ENCODE measurements at regions not wholly inside any gene's neighbourhood (a gene's known extent, or its start where the extent isn't known, plus 50 kb on each side); places are given as distances from the start of the nearest gene placed in this dataset.

- peak overlapping the region in 1 of 2 donors; percentile 28 for H3K27ac ChIP-seq
- intact Hi-C loops (cut with DNase I; ENCODE audit: low total_unique reads), result no loop called here
Observed at GRCh38 chr2:19035238-19035637, 323.2 kb downstream of the OSR1 start.

GRCh38 chr2:19033240-19033639, 325.2 kb downstream of the OSR1 start:
- peak; percentile 25 to 75 for DNase-seq
- Histone ChIP-seq H3K36me3 (no peaks in the 10 kb centered on the region), H3K27me3 (no peaks in the 10 kb centered on the region), H3K4me3 (no peak overlapping the region), H3K4me1 (peaks cover 0 to 15% (median 4%) of the 10 kb centered on the region in 4 donors), H3K9me3 (no peaks in the 10 kb centered on the region), H3K27ac (peak overlapping the region; percentile 41 to 42)
- TF ChIP-seq, protein P1, sequence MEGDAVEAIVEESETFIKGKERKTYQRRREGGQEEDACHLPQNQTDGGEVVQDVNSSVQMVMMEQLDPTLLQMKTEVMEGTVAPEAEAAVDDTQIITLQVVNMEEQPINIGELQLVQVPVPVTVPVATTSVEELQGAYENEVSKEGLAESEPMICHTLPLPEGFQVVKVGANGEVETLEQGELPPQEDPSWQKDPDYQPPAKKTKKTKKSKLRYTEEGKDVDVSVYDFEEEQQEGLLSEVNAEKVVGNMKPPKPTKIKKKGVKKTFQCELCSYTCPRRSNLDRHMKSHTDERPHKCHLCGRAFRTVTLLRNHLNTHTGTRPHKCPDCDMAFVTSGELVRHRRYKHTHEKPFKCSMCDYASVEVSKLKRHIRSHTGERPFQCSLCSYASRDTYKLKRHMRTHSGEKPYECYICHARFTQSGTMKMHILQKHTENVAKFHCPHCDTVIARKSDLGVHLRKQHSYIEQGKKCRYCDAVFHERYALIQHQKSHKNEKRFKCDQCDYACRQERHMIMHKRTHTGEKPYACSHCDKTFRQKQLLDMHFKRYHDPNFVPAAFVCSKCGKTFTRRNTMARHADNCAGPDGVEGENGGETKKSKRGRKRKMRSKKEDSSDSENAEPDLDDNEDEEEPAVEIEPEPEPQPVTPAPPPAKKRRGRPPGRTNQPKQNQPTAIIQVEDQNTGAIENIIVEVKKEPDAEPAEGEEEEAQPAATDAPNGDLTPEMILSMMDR (IDR thresholded peaks at IDR 0.05), result no peak
- intact Hi-C loops (cut with DNase I; ENCODE audit: low total_unique reads), result no loop called here

More at GRCh38 chr2:19035238-19035637, 323.2 kb downstream of the OSR1 start:
- Histone ChIP-seq H3K27me3 (no peaks in the 10 kb centered on the region), H3K4me1 (peaks cover 0 to 15% (median 4%) of the 10 kb centered on the region in 4 donors), H3K36me3 (no peaks in the 10 kb centered on the region), H3K9me3 (no peaks in the 10 kb centered on the region), H3K4me3 (no peak overlapping the region)
- TF ChIP-seq, protein P1 (IDR thresholded peaks at IDR 0.05), result no peak
- peak; percentile 68 to 73 for DNase-seq

GRCh38 chr2:19031642-19032041, 326.8 kb downstream of the OSR1 start:
- H3K4me1 ChIP-seq, result peaks cover 0 to 15% (median 4%) of the 10 kb centered on the region in 4 donors
- no peak for DNase-seq
- TF ChIP-seq, protein P1 (IDR thresholded peaks at IDR 0.05), result no peak
- no peaks in the 10 kb centered on the region for H3K36me3 ChIP-seq
- H3K27ac ChIP-seq, result no peak overlapping the region
- no peak overlapping the region for H3K4me3 ChIP-seq
- no peaks in the 10 kb centered on the region for H3K27me3 ChIP-seq
- intact Hi-C loops (cut with DNase I; ENCODE audit: low total_unique reads), result no loop called here
- no peaks in the 10 kb centered on the region for H3K9me3 ChIP-seq

- TF ChIP-seq, protein P1 (IDR thresholded peaks at IDR 0.05), result no peak
- no peak overlapping the region for H3K4me3 ChIP-seq
- no peak overlapping the region for H3K27ac ChIP-seq
- no peaks in the 10 kb centered on the region for H3K9me3 ChIP-seq
- no peak for DNase-seq
- intact Hi-C loops (cut with DNase I; ENCODE audit: low total_unique reads), result no loop called here
- H3K36me3 ChIP-seq, result no peaks in the 10 kb centered on the region
- H3K4me1 ChIP-seq, result peaks cover 0 to 15% (median 4%) of the 10 kb centered on the region in 4 donors
- no peaks in the 10 kb centered on the region for H3K27me3 ChIP-seq
Observed at GRCh38 chr2:19029655-19030054, 328.8 kb downstream of the OSR1 start.

- DNase-seq, result no peak
Observed at GRCh38 chr2:19028587-19029375, 329.6 kb downstream of the OSR1 start.

More at GRCh38 chr2:19028587-19029375, 329.6 kb downstream of the OSR1 start:
- Histone ChIP-seq H3K27ac (no peak overlapping the region), H3K4me3 (no peak overlapping the region), H3K27me3 (no peaks in the 10 kb centered on the region), H3K36me3 (no peaks in the 10 kb centered on the region), H3K4me1 (peaks cover 0 to 11% (median 4%) of the 10 kb centered on the region in 4 donors), H3K9me3 (no peaks in the 10 kb centered on the region)
- TF ChIP-seq, protein P1 (IDR thresholded peaks at IDR 0.05), result no peak
- intact Hi-C loops (cut with DNase I; ENCODE audit: low total_unique reads), result no loop called here
